ENCODE measurements at regions not wholly inside any gene's neighbourhood (a gene's known extent, or its start where the extent isn't known, plus 50 kb on each side); places are given as distances from the start of the nearest gene placed in this dataset.

- no peak for TF ChIP-seq SP1 (IDR thresholded peaks at IDR 0.05; ENCODE audit: low read depth, low read length)
- no peak for TF ChIP-seq KDM1A (IDR thresholded peaks at IDR 0.05; ENCODE audit: borderline replicate concordance, low read length)
- no peak for TF ChIP-seq EZH2 (IDR thresholded peaks at IDR 0.05; ENCODE audit: low read depth, low read length, severe bottlenecking)
- no peak for TF ChIP-seq RAD21 (IDR thresholded peaks at IDR 0.05 in 1 of 2, conservative IDR thresholded peaks at IDR 0.05 in 1 of 2; ENCODE audit: low read depth in 2 of 2, low read length in 2 of 2)
These were observed 1208.2 kb upstream of the C9orf72 start (continued) for GRCh38 chr9:28781481-28781880.
